Astrocyte of the cerebellum (primary cell): ENCODE measurements at regions not wholly inside any gene's neighbourhood (a gene's known extent, or its start where the extent isn't known, plus 50 kb on each side); places are given as distances from the start of the nearest gene placed in this dataset.

Experiments
- DNase-seq: peaks from one replicate; pipeline ENCODE4 v3.0.0-alpha.2; 2011; ENCODE audit warnings: low read depth
- H3K4me3 ChIP-seq: 2 replicates; pipeline ENCODE4 v1.5.1; 2011; ENCODE audit warnings: mild to moderate bottlenecking, low read depth, low read length, moderate library complexity
- in situ Hi-C: cut with HindIII; loops from 2 replicates; pipeline ENCODE4 v1.10.0; 2017; ENCODE audit warnings: low sequenced_read_pairs
- TF ChIP-seq, protein P1 (sequence below): IDR thresholded peaks from 2 replicates; pipeline ENCODE4 v1.5.1; 2012; ENCODE audit warnings: low read length, low read depth, moderate library complexity, mild to moderate bottlenecking; ENCODE audit errors: missing control alignments

DNA sequence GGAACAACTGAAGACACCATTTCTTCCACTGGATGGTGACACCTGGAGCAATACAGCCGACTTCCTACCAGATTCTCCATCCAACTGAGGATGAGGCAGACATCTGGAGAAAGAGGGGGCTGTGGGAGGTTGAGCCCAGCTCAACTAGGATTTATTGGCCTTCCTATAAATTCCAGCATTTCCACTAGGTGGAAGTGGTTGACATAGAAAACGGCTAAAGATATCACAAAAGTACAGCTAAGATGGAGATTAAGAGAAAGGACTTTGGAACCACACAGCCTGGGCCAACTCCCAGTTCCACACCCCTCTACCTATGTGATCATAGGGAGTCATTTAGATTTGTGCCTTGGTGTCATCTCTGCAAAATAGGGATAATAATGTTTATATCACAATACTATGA, 61.3 kb upstream of the CAV2 start:
- in situ Hi-C loops, result no loop called here
- TF ChIP-seq, protein P1, sequence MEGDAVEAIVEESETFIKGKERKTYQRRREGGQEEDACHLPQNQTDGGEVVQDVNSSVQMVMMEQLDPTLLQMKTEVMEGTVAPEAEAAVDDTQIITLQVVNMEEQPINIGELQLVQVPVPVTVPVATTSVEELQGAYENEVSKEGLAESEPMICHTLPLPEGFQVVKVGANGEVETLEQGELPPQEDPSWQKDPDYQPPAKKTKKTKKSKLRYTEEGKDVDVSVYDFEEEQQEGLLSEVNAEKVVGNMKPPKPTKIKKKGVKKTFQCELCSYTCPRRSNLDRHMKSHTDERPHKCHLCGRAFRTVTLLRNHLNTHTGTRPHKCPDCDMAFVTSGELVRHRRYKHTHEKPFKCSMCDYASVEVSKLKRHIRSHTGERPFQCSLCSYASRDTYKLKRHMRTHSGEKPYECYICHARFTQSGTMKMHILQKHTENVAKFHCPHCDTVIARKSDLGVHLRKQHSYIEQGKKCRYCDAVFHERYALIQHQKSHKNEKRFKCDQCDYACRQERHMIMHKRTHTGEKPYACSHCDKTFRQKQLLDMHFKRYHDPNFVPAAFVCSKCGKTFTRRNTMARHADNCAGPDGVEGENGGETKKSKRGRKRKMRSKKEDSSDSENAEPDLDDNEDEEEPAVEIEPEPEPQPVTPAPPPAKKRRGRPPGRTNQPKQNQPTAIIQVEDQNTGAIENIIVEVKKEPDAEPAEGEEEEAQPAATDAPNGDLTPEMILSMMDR, result peak; percentile 18
- DNase-seq, result no peak
- H3K4me3 ChIP-seq, result no peak overlapping the region

DNA sequence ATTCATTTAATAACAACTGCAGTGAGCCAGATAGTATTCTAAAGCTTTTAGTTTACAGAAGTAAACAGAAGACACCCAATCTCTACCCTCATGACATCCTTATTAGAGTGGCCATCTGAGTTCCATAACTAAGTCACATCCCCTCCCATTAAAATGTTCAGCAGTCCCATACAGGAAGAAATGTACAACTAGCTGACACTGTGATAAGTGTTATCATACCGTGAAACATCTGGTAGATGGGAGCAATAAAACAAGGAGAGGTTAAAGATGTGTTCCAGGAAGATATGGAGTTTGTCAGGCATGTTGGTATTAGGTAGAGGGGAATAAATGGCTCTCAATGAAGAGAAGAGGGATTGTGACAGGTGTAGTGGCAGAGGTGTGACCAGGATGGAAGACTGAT, 60.5 kb upstream of the CAV2 start:
- TF ChIP-seq, protein P1, result no peak
- in situ Hi-C loops, result no loop called here
- no peak overlapping the region for H3K4me3 ChIP-seq
- DNase-seq, result no peak

DNA sequence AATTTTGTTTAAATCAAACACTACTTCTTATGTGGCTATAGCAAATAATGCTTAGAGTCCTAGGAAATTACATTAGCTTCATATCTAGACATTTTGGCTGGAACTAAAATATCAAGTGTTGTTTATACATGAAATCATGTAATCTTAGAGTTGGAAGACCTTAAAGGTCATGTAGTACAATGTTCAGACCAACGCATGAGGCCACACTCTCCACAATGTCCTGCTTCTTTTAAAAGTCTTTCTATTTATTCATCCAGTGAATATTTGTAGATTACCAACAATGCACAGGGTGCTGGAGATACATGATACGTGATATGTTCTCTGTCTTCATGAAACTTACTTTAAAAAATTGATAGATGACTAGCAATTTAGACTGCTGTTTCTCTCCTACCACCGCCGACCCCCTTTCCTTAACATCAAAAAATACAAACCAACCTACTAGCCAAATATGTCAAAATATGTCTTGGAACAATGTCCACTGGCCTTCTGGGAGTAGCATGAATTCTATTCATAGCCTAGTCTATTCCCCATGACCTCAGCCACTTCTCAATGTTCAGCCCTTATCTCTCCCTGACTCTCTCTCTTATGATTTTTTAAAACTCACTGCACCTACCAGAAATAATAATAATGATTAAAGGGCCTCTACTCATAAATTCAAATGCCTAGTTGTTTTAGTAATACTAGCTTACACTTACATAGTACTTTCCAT, 59.5 kb upstream of the CAV2 start:
- in situ Hi-C loops, result no loop called here
- no peak for DNase-seq
- TF ChIP-seq, protein P1, result no peak
- no peak overlapping the region for H3K4me3 ChIP-seq

DNA sequence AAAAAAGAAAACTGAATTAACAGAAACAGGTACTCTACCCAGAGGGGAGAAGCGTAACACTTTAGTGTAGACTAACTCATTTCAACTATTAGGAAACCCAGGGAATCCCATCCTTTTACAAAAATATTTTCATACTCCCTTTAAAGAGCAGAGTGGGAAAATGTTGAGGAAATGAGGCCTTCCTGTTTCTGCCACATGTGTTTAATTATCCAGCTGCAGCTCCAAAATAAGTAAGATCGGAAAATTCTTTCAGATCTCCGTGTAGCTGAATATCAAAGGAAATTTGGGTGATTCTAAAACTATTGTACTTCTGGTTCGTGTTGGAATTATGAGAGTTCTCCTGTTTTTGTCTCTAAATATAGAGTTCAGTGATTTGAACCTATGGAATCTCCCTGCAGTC, 58.0 kb upstream of the CAV2 start:
- TF ChIP-seq, protein P1, result no peak
- DNase-seq, result no peak
- in situ Hi-C loops, result no loop called here
- H3K4me3 ChIP-seq, result no peak overlapping the region

DNA sequence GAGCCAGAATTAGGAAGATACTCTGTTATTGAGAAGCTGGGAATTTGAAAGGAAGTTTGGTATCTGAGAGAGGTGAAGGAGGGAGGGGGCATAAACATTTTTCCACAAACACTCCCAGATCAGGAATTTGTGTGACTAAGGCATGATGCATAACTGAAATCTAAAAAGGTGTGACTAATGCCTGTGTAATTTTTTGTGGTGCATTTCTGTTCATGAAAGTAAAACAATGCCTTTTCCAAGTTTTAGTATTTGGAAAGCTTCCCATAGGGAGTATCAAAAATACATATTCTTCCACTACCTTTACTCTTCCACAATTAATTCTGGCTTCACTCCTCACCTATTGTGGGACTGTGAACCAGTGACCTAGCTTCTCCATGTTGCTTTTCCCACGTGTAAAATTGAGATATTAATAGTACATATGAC, 56.4 kb upstream of the CAV2 start:
- in situ Hi-C loops, result no loop called here
- TF ChIP-seq, protein P1, result no peak
- DNase-seq, result peak; percentile 93
- no peak overlapping the region for H3K4me3 ChIP-seq

DNA sequence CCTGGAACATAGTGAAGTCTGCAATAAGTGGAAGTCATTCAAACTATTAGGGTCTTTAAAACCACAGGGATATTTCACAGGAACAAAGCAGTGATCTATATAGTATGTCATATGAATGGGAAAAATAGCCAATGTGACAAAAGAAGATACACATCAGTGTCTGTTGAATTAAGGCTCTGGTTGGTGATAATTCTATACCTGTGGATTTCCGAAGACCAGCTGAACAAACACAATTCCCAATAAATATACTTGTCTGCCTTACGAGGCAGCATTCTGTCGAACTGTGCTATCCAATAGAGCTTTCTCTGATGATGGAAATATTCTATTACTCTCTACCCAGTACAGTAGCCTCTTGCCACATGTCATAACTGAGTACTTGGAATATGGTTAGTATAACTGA, 55.9 kb upstream of the CAV2 start:
- in situ Hi-C loops, result no loop called here
- no peak overlapping the region for H3K4me3 ChIP-seq
- TF ChIP-seq, protein P1, result no peak
- DNase-seq, result no peak
